Lower lobe of right lung (tissue), 2 donors: ENCODE measurements at regions not wholly inside any gene's neighbourhood (a gene's known extent, or its start where the extent isn't known, plus 50 kb on each side); places are given as distances from the start of the nearest gene placed in this dataset.

ENCODE experiments used
- ATAC-seq, 2 donors: fragments of 200-7000 bp; cut with Tn5 transposase; one replicate each; pipeline ENCODE4 v1.9.1; 2020 to 2022; ENCODE audit warnings: mild to moderate bottlenecking in 2 of 2, moderate library complexity in 2 of 2
- DNase-seq: peaks from one replicate; pipeline ENCODE4 v3.0.0-alpha.2; 2020
- H3K27ac ChIP-seq: fragments of 200-600 bp; one replicate; pipeline ENCODE4 v1.8.0; 2022
- H3K27me3 ChIP-seq: fragments of 200-600 bp; one replicate; pipeline ENCODE4 v1.8.0; 2022; ENCODE audit warnings: low read depth
- H3K36me3 ChIP-seq: fragments of 200-600 bp; one replicate; pipeline ENCODE4 v1.8.0; 2022; ENCODE audit warnings: mild to moderate bottlenecking
- H3K4me1 ChIP-seq: fragments of 200-600 bp; one replicate; pipeline ENCODE4 v1.8.0; 2022
- H3K4me3 ChIP-seq: fragments of 200-600 bp; one replicate; pipeline ENCODE4 v1.8.0; 2022; ENCODE audit warnings: mild to moderate bottlenecking
- H3K9me3 ChIP-seq: fragments of 200-600 bp; one replicate; pipeline ENCODE4 v1.8.0; 2022
- CTCF ChIP-seq: fragments of 200-600 bp; IDR thresholded peaks from one replicate; pipeline ENCODE4 v1.8.0; 2022; ENCODE audit warnings: antibody characterized with exemption, mild to moderate bottlenecking
- intact Hi-C: fragments of 100-400 bp; cut with DNase I; formaldehyde crosslinking; loops from one replicate; pipeline ENCODE4 v1.11.0; 2022
- donor health status: DM: no; HTN: yes; CAD: no; lungs with severe emphysema.

DNA sequence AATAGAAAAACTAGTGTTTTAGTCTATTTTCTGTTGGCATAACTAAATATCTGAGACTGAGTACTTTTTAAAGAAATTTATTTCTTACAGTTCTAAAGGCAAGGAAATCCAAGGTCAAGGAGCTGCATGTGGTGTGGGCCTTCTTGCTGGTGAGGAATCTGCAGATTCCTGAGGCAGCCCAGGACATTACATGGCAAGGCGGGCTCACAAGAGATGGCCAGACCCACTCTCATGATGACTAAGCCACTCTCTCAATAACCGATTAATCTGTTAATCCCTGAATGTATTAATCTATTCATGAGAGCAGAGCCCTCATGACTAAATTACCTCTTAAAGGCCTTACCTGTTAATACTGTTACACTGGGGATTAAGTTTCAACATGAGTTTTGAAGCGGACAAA, 340.8 kb downstream of the GRXCR1 start:
- no peak for TF ChIP-seq CTCF
- no peaks in the 10 kb centered on the region for H3K27me3 ChIP-seq
- H3K4me3 ChIP-seq, result no peak overlapping the region
- no peaks in the 10 kb centered on the region for H3K36me3 ChIP-seq
- no peaks in the 10 kb centered on the region for H3K9me3 ChIP-seq
- no peak overlapping the region for H3K27ac ChIP-seq
- intact Hi-C loops, result no loop called here
- DNase-seq (no peak), ATAC-seq (no peak)
- no peaks in the 10 kb centered on the region for H3K4me1 ChIP-seq

GRCh38 chr4:43234626-43235415, 342.3 kb downstream of the GRXCR1 start:
- Histone ChIP-seq H3K27me3 (no peaks in the 10 kb centered on the region), H3K9me3 (no peaks in the 10 kb centered on the region), H3K4me3 (no peak overlapping the region), H3K4me1 (no peaks in the 10 kb centered on the region), H3K27ac (no peak overlapping the region), H3K36me3 (no peaks in the 10 kb centered on the region)
- DNase-seq (no peak), ATAC-seq (no peak)
- intact Hi-C loops, result no loop called here
- no peak for TF ChIP-seq CTCF

DNA sequence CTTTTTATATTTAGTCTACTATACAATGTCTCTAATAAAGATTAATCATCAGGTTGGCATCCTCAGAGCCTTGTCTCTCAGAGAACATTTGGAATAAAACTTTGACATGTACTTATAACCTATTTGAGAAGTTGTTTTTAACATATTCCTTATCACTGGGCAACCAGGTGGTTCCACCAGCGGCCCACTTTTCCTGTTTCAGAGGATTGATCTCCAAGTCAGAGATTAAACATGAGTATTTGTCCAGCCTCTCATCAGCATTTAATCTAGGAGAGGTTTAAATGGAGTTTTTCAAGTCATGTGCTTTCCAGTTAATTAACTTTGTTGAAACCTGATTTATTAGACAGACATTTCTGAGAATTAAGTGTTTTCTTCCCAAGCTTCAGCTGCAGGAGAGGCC, 345.5 kb downstream of the GRXCR1 start:
- H3K27ac ChIP-seq, result no peak overlapping the region
- no peak overlapping the region for H3K4me3 ChIP-seq
- H3K36me3 ChIP-seq, result no peaks in the 10 kb centered on the region
- H3K27me3 ChIP-seq, result no peaks in the 10 kb centered on the region
- no peaks in the 10 kb centered on the region for H3K9me3 ChIP-seq
- no peak for TF ChIP-seq CTCF
- ATAC-seq, result no peak
- H3K4me1 ChIP-seq, result no peaks in the 10 kb centered on the region
- DNase-seq, result no peak
- intact Hi-C loops, result no loop called here

DNA sequence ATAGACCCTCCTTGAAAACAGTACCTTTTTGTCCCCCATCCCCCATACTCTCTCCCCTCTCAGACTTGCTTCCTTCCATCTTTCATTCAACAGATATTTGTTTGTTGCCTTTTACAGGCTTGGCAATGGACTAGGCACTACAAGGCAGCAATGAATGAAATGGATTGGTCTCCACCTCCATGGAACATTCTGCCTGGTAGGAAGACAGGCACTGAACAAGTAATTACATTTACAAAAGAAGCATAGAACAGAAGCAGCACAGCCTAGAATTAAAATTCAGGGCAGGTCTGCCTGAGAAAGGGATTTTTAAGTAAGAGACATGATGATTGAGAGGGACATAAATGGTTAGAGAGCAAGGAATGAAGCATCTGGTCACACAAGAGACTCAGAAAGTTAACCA, 346.1 kb downstream of the GRXCR1 start:
- ATAC-seq (no peak), DNase-seq (no peak)
- Histone ChIP-seq H3K27ac (no peak overlapping the region), H3K36me3 (no peaks in the 10 kb centered on the region), H3K9me3 (no peaks in the 10 kb centered on the region), H3K27me3 (no peaks in the 10 kb centered on the region), H3K4me3 (no peak overlapping the region), H3K4me1 (no peaks in the 10 kb centered on the region)
- intact Hi-C loops, result no loop called here
- TF ChIP-seq CTCF, result no peak

DNA sequence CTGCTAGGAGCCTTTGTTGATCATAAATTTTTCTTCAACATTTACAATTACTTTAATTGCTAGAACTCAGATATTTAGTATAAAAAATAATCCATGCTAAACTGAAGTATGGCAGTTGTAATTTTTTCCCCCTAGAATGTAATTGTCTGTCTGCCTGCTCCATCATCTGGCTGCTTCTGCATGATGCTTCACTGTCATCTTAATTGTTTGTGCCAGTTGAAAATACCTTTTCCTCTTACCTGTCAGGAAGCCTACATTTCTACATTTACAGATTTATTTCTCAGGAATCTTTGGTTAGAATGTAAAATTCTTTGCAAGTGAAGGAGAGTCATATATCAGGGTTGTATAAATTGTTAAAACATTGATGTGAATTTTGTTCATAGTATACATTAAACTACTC, 348.6 kb downstream of the GRXCR1 start:
- intact Hi-C loops, result no loop called here
- TF ChIP-seq CTCF, result no peak
- no peak overlapping the region for H3K27ac ChIP-seq
- no peaks in the 10 kb centered on the region for H3K9me3 ChIP-seq
- ATAC-seq (no peak), DNase-seq (no peak)
- H3K27me3 ChIP-seq, result no peaks in the 10 kb centered on the region
- H3K36me3 ChIP-seq, result no peaks in the 10 kb centered on the region
- H3K4me1 ChIP-seq, result no peaks in the 10 kb centered on the region
- no peak overlapping the region for H3K4me3 ChIP-seq
